Activated naive CD8-positive, alpha-beta T cell treated with anti-CD3 and anti-CD28 coated beads, Interleukin-2, amount 10 ng/mL, durations not matched to agents 7 days and 5 days (primary cell): ENCODE measurements at regions not wholly inside any gene's neighbourhood (a gene's known extent, or its start where the extent isn't known, plus 50 kb on each side); places are given as distances from the start of the nearest gene placed in this dataset.

Source experiments
- ATAC-seq: fragments of 150-1000 bp; cut with Tn5 transposase; one replicate; pipeline ENCODE4 v1.10.0; 2021; ENCODE audit warnings: low read depth, moderate library complexity
- POLR2A ChIA-PET: fragments of 350-600 bp; sonication (Branson Sonifier 250); formaldehyde crosslinking; loops from one replicate; lab custom pipeline; 2021; ENCODE audit warnings: antibody characterized with exemption; lab: Charles Lee
- DNase-seq: peaks from one replicate; pipeline ENCODE4 v3.0.0; 2021
- H3K27ac Mint-ChIP-seq: one replicate; pipeline ENCODE4 v1.8.0; 2022; ENCODE audit warnings: mild to moderate bottlenecking, mixed read lengths
- H3K27me3 Mint-ChIP-seq: one replicate; pipeline ENCODE4 v1.8.0; 2022; ENCODE audit warnings: mild to moderate bottlenecking, moderate library complexity, mixed read lengths
- H3K36me3 Mint-ChIP-seq: one replicate; pipeline ENCODE4 v1.8.0; 2021; ENCODE audit warnings: mild to moderate bottlenecking, mixed read lengths
- H3K4me1 Mint-ChIP-seq: one replicate; pipeline ENCODE4 v1.8.0; 2021; ENCODE audit warnings: mixed read lengths
- H3K4me3 Mint-ChIP-seq: one replicate; pipeline ENCODE4 v1.8.0; 2022; ENCODE audit warnings: mild to moderate bottlenecking, moderate library complexity, mixed read lengths
- H3K9me3 Mint-ChIP-seq: one replicate; pipeline ENCODE4 v1.8.0; 2021; ENCODE audit warnings: mixed read lengths

DNA sequence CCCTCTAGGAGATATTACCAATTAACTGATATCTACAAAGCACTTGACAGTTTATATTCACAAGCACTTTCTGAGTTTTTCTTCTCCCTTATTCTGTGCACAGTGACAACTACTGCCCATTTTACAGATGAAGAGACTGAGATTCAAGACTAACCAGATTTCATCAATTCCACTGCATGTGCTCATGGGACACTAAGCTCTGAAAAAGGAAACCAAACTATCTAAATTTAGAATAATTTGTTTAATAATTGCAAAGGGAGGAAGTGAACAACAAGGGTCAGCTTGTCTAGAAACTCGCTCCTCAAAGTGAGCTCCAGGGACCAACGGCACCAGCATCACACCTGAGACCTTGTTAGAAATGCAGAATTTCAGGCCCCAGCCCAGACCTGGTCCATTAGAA is 50.8 kb upstream of the MYLIP start:
- POLR2A ChIA-PET: no interaction called here
- ATAC-seq (no peak), DNase-seq (no peak)
- peaks cover 13% of the 10 kb centered on the region for H3K27me3 Mint-ChIP-seq
- H3K4me3 Mint-ChIP-seq: no peak overlapping the region
- H3K27ac Mint-ChIP-seq: no peak overlapping the region
- H3K4me1 Mint-ChIP-seq: no peaks in the 10 kb centered on the region
- no peaks in the 10 kb centered on the region for H3K36me3 Mint-ChIP-seq
- H3K9me3 Mint-ChIP-seq: no peaks in the 10 kb centered on the region

GRCh38 chr6:16069671-16070070 is 59.2 kb upstream of the MYLIP start:
- no peak for DNase-seq
- Mint-ChIP-seq H3K27me3 (peaks cover 7% of the 10 kb centered on the region), H3K36me3 (no peaks in the 10 kb centered on the region), H3K27ac (no peak overlapping the region), H3K4me1 (no peaks in the 10 kb centered on the region), H3K9me3 (no peaks in the 10 kb centered on the region), H3K4me3 (no peak overlapping the region)
- ATAC-seq: no peak
- POLR2A ChIA-PET: no interaction called here

DNA sequence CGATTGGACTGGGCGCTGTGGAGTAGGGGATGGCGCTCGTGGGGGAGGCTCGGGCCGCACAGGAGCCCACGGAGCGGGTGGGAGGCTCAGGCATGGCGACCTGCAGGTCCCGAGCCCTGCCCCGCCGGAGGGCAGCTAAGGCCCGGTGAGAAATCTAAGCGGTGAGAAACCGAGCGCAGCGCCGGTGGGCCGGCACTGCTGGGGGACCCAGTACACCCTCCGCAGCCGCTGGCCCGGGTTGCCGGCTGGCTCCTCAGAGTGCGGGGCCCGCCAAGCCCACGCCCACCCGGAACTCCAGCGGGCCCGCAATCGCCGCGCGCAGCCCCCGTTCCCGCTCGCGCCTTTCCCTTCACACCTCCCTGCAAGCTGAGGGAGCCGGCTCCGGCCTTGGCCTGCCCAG is 59.7 kb upstream of the MYLIP start:
- POLR2A ChIA-PET: no interaction called here
- Mint-ChIP-seq H3K27ac (no peak overlapping the region), H3K4me3 (no peak overlapping the region), H3K4me1 (no peaks in the 10 kb centered on the region), H3K9me3 (no peaks in the 10 kb centered on the region), H3K27me3 (peaks cover 7% of the 10 kb centered on the region), H3K36me3 (no peaks in the 10 kb centered on the region)
- no peak for ATAC-seq
- DNase-seq: no peak

- Mint-ChIP-seq H3K27ac (no peak overlapping the region), H3K4me1 (no peaks in the 10 kb centered on the region), H3K27me3 (no peaks in the 10 kb centered on the region), H3K9me3 (no peaks in the 10 kb centered on the region), H3K36me3 (no peaks in the 10 kb centered on the region), H3K4me3 (no peak overlapping the region)
- DNase-seq (no peak), ATAC-seq (no peak)
- POLR2A ChIA-PET: no interaction called here
Observed at GRCh38 chr6:16067568-16067967, 61.3 kb upstream of the MYLIP start.

- Mint-ChIP-seq H3K9me3 (no peaks in the 10 kb centered on the region), H3K4me1 (peaks cover 2% of the 10 kb centered on the region), H3K27ac (no peak overlapping the region), H3K4me3 (no peak overlapping the region), H3K36me3 (no peaks in the 10 kb centered on the region), H3K27me3 (no peaks in the 10 kb centered on the region)
- ATAC-seq: no peak
- POLR2A ChIA-PET: no interaction called here
- DNase-seq: no peak
Observed at GRCh38 chr6:16064671-16065072, 64.2 kb upstream of the MYLIP start.

DNA sequence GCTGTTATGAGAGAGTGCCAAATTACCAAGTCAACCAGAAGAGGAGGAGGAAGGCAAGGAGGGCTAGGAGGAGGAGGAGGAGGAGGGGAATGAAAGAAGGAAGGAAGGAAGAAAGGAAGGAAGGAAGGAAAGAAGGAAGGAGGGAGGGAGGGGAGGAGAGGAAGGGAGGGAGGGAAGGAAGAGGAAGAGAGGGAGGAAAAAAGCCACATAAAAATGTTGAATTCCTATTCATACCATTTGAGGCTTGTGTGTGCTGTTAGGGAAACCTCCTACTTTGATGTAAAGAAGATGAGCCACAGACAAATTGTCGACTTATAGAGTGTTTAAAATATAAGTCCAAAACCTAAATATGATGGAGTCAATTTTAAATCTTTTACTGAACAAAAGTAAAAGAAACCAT is 65.3 kb upstream of the MYLIP start:
- H3K27ac Mint-ChIP-seq: no peak overlapping the region

GRCh38 chr6:16061818-16062217 is 67.1 kb upstream of the MYLIP start:
- Mint-ChIP-seq H3K36me3 (no peaks in the 10 kb centered on the region), H3K9me3 (no peaks in the 10 kb centered on the region), H3K4me3 (no peak overlapping the region), H3K27me3 (no peaks in the 10 kb centered on the region), H3K27ac (no peak overlapping the region), H3K4me1 (peaks cover 2% of the 10 kb centered on the region)
- ATAC-seq (no peak), DNase-seq (no peak)
- POLR2A ChIA-PET: no interaction called here

More for the DNA sequence above, 65.3 kb upstream of the MYLIP start:
- Mint-ChIP-seq H3K27me3 (no peaks in the 10 kb centered on the region), H3K4me1 (peaks cover 2% of the 10 kb centered on the region), H3K9me3 (no peaks in the 10 kb centered on the region), H3K36me3 (no peaks in the 10 kb centered on the region), H3K4me3 (no peak overlapping the region)
- no peak for ATAC-seq
- no peak for DNase-seq
- POLR2A ChIA-PET: no interaction called here

GRCh38 chr6:16060039-16060438 is 68.8 kb upstream of the MYLIP start:
- no peak for ATAC-seq
- no peak overlapping the region for H3K4me3 Mint-ChIP-seq
- POLR2A ChIA-PET: no interaction called here
- no peak overlapping the region for H3K27ac Mint-ChIP-seq
- peaks cover 2% of the 10 kb centered on the region for H3K4me1 Mint-ChIP-seq
- no peaks in the 10 kb centered on the region for H3K27me3 Mint-ChIP-seq
- H3K36me3 Mint-ChIP-seq: no peaks in the 10 kb centered on the region
- H3K9me3 Mint-ChIP-seq: no peaks in the 10 kb centered on the region
- no peak for DNase-seq

DNA sequence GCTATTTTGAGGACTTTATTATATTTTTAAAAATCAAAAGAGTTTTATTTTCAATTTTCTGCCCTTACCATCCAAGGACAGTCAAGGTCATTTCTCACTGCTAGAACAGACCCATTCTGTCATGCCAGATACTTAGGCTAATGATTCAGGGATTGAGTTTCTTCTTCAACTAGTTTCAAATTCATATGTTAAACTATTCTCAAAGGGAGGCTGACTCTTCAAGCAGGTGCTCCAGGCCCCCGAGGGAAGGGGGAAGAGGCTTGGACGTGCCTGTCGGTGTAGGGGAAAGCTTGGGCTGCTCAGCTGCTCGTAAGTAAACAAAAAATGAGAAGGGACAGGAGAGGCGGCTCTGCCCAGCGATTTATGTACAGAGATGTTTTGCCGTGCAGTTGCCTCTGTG is 69.4 kb upstream of the MYLIP start:
- ATAC-seq (no peak), DNase-seq (no peak)
- Mint-ChIP-seq H3K9me3 (no peaks in the 10 kb centered on the region), H3K4me3 (no peak overlapping the region), H3K27ac (no peak overlapping the region), H3K27me3 (no peaks in the 10 kb centered on the region), H3K4me1 (peaks cover 2% of the 10 kb centered on the region), H3K36me3 (no peaks in the 10 kb centered on the region)
- POLR2A ChIA-PET: no interaction called here

DNA sequence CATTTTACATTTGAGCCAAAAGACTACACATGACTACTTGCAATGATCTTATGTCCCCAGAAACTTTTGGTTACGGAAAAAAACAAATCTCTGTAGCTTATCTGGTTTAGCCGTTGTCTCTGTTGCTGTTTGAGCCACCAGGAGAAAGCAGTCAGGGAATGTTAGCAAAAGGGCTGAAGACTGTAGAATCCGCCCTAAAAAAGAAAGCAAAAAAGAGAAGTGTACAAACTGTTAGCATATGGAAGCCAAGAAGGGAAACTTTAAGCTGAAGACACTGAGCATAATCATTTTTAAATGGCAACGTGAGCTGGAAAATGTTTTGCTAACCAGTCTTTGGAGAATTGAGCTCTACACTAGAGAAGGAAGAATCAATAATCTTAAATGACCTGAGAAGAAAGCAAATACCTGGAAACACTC is 69.9 kb upstream of the MYLIP start:
- DNase-seq: no peak
- no peak for ATAC-seq
- Mint-ChIP-seq H3K4me1 (peaks cover 2% of the 10 kb centered on the region), H3K27me3 (no peaks in the 10 kb centered on the region), H3K36me3 (no peaks in the 10 kb centered on the region), H3K9me3 (no peaks in the 10 kb centered on the region), H3K4me3 (no peak overlapping the region), H3K27ac (no peak overlapping the region)
- POLR2A ChIA-PET: no interaction called here

DNA sequence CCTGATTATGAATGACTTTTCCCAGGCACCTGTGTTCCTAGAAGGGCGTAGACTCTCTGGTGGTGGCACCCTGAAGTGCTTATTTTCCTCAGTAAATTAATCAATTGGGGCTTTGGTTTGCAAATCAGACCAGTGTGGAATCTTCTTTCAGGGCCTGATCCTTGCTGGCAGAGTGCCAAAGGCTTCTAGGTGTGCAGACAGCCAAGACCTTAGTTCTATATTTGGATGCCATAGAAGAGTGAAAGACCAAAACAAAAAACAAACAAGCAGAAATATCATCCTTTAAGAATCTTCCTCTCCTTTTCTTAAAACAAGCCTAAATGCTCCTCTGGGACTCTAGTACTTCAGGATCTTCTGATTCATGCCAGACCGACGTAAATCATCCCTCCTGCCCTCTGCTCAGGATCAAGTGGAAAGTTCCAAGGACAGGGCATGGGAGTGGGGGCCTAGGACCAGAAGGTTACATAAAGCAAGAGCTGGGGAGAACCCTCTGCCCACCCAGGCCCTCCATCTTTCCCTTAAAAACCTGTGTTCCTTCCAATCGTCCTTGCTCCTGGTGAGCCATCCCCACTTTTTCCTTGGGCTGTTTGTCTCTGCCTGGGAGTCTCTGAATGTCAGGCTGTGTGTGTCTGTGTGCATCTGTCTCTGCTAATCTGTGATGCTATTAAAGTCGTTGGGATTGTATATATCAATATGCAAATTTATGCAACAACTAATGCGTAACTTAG is 70.5 kb upstream of the MYLIP start:
- ATAC-seq (no peak), DNase-seq (no peak)
- POLR2A ChIA-PET: no interaction called here
- Mint-ChIP-seq H3K4me1 (peaks cover 2% of the 10 kb centered on the region), H3K4me3 (no peak overlapping the region), H3K9me3 (no peaks in the 10 kb centered on the region), H3K27ac (no peak overlapping the region), H3K27me3 (no peaks in the 10 kb centered on the region), H3K36me3 (no peaks in the 10 kb centered on the region)

- POLR2A ChIA-PET: no interaction called here
- DNase-seq (no peak), ATAC-seq (no peak)
- no peaks in the 10 kb centered on the region for H3K27me3 Mint-ChIP-seq
- peaks cover 2% of the 10 kb centered on the region for H3K4me1 Mint-ChIP-seq
- no peaks in the 10 kb centered on the region for H3K36me3 Mint-ChIP-seq
- H3K9me3 Mint-ChIP-seq: no peaks in the 10 kb centered on the region
- H3K27ac Mint-ChIP-seq: no peak overlapping the region
- no peak overlapping the region for H3K4me3 Mint-ChIP-seq
Observed at GRCh38 chr6:16057446-16057845, 71.4 kb upstream of the MYLIP start.

DNA sequence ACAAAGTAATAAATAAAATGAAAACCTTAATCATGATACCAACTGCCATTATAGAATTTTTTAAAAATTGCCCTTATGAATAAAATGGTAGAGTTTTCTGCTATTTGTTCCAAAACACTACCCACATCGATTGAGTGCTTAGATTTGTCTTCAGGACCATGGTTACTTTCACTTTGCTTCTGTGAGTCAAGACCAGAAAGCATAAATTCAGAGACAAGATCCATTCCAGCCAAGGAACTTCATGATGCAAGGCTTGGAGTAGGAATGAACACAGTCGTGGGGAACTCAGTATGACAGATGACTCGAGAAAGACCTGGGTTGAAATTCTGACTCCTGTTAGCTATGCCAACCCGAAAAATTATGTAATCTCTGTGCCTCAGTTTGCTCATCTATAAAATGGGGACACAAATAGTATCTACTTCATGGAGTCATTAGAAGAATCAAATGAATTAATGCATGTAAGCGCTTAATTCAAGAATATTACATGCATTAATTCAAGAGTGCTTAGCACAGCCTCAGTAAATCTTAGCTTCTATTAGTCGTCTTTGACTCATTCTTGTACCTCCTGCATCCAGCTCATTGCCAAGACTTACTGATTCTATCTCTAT is 72.5 kb upstream of the MYLIP start:
- H3K4me1 Mint-ChIP-seq: peaks cover 2% of the 10 kb centered on the region
- H3K27ac Mint-ChIP-seq: no peak overlapping the region
- H3K27me3 Mint-ChIP-seq: no peaks in the 10 kb centered on the region
- ATAC-seq (no peak), DNase-seq (no peak)
- H3K9me3 Mint-ChIP-seq: no peaks in the 10 kb centered on the region
- no peak overlapping the region for H3K4me3 Mint-ChIP-seq
- POLR2A ChIA-PET: no interaction called here
- no peaks in the 10 kb centered on the region for H3K36me3 Mint-ChIP-seq

GRCh38 chr6:16055852-16056251 is 73.0 kb upstream of the MYLIP start:
- Mint-ChIP-seq H3K4me1 (peaks cover 2% of the 10 kb centered on the region), H3K27ac (no peak overlapping the region), H3K27me3 (no peaks in the 10 kb centered on the region)

More at GRCh38 chr6:16055852-16056251, 73.0 kb upstream of the MYLIP start:
- no peaks in the 10 kb centered on the region for H3K36me3 Mint-ChIP-seq
- ATAC-seq (no peak), DNase-seq (no peak)
- H3K4me3 Mint-ChIP-seq: no peak overlapping the region
- POLR2A ChIA-PET: no interaction called here
- no peaks in the 10 kb centered on the region for H3K9me3 Mint-ChIP-seq
